ENCODE measurements at regions not wholly inside any gene's neighbourhood (a gene's known extent, or its start where the extent isn't known, plus 50 kb on each side); places are given as distances from the start of the nearest gene placed in this dataset.

DNA sequence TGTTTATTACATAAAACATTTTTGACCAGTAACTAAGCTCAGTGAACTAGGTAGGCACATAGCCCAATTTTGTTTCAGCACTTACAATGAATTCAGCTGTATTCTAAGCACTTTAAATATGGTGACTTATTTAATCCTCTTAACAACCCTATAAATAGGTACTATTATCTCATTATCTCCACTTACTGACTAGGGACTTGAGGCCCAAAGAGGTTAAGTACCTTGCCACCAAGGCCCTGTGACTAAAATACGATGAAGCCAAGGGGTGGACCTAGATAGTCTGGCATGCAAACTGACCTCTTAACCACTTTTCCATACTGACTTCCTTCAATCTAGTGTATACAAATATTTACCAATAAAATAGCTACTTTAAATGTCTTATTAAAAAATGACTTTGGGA lies 266.4 kb downstream of the ZNF608 start:
- DNase-seq (ENCODE audit: low read depth in 1 of 2, low spot score in 1 of 2): no peak
- TF ChIP-seq JUND (IDR thresholded peaks at IDR 0.05; ENCODE audit: low read depth): no peak
- in situ Hi-C loops (cut with HindIII; ENCODE audit: low pct_unique_long_range_greater_than_20kb, low sequenced_read_pairs): no loop called here

DNA sequence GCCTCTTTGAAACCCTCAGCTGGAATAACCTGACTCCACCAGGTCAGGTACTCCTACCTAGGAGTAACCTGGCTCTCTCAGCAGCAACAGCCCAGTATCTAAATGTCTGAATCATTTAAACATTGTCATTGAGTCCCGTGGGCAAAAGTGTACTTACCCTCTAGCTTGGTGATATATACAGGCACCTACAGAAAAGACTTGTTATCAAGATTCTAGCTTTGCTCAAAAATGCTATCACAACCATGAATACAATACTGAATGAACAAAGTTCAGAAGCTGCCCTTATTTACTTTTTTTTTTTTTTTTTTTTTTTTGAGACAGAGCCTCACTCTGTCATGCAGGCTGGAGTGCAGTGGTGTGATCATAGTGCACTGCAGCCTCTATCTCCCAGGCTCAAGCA lies 268.2 kb downstream of the ZNF608 start:
- no peak for DNase-seq (ENCODE audit: low read depth in 1 of 2, low spot score in 1 of 2)
- in situ Hi-C loops (cut with HindIII; ENCODE audit: low pct_unique_long_range_greater_than_20kb, low sequenced_read_pairs): no loop called here

DNA sequence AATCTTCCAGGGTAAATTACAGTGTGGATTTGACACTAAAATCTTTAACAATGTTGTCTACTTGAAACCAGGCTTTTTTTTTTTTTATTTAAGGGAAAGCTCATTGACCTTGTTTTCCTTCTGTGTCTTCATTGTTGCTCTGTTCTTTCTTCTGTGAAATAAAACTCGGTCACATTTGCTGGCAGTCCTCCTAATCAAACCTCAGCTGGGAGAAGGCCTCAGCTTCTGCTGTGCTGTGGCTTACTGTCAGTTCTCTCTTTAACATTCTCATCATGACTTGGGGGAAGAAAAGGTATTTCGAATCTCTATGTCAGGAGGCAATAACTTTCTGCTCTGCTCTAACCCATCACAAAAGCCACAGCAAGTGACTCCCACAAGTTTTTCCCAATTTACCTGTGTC lies 268.9 kb downstream of the ZNF608 start:
- no peak for TF ChIP-seq JUND (IDR thresholded peaks at IDR 0.05; ENCODE audit: low read depth)
- no peak for DNase-seq (ENCODE audit: low read depth in 1 of 2, low spot score in 1 of 2)

More for the DNA sequence above, 268.2 kb downstream of the ZNF608 start:
- TF ChIP-seq JUND (IDR thresholded peaks at IDR 0.05; ENCODE audit: low read depth): no peak

DNA sequence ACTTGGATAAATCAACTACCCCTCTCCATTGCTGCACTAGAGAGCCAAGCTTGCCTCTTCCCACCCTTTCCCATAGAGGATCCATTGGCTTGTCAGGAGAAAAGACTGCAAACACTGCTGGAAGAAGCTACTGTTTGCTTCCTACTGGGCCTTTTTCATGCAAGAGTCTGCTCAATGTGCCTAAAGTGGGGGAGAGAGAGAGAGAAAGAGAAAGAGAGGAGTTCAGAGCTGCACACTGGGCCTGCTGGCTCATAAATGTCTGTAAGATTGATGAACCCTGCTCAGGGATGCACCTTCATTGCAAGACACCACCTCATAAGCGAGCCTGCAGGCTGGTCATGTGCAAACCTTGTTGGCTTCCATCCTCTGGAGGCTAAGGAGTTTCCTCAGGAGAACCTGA lies 269.4 kb downstream of the ZNF608 start:
- in situ Hi-C loops (cut with HindIII; ENCODE audit: low pct_unique_long_range_greater_than_20kb, low sequenced_read_pairs): no loop called here
- DNase-seq (ENCODE audit: low read depth in 1 of 2, low spot score in 1 of 2): no peak
- TF ChIP-seq JUND (IDR thresholded peaks at IDR 0.05; ENCODE audit: low read depth): no peak

More for the DNA sequence above, 268.9 kb downstream of the ZNF608 start:
- in situ Hi-C loops (cut with HindIII; ENCODE audit: low pct_unique_long_range_greater_than_20kb, low sequenced_read_pairs): no loop called here

DNA sequence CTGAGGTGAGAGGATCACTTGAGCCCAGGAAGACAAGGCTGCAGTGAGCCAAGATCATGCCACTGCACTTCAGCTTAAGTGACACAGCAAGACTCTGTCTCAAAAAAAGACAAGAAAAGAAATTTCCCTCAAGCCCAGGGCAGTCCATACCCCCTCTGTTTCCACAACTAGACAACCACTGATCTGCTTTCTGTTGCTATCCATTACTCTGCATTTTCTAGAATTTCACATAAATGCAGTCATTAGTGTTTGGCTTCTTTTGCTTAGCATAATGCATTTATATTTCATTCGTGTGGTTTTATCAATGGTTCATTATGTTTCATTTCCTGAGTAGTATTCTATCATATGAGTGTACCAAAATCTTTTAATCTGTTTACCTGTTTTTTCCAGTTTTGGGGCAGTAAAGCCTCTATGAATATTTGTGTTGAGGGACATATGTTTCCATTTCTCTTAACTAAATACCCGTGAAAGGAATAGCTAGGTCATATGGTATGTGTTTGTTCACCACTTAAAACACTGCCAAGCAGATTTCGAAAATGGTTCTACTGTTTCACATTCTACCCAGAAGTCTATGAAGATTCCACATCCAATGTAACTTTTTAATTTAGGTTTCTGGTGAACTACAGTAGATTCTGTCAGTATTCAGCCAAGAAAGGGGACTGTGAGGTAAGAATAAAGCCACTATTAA lies 271.8 kb downstream of the ZNF608 start:
- in situ Hi-C loops (cut with HindIII; ENCODE audit: low pct_unique_long_range_greater_than_20kb, low sequenced_read_pairs): no loop called here
- TF ChIP-seq JUND (IDR thresholded peaks at IDR 0.05; ENCODE audit: low read depth): no peak
- DNase-seq (ENCODE audit: low read depth in 1 of 2, low spot score in 1 of 2): no peak

DNA sequence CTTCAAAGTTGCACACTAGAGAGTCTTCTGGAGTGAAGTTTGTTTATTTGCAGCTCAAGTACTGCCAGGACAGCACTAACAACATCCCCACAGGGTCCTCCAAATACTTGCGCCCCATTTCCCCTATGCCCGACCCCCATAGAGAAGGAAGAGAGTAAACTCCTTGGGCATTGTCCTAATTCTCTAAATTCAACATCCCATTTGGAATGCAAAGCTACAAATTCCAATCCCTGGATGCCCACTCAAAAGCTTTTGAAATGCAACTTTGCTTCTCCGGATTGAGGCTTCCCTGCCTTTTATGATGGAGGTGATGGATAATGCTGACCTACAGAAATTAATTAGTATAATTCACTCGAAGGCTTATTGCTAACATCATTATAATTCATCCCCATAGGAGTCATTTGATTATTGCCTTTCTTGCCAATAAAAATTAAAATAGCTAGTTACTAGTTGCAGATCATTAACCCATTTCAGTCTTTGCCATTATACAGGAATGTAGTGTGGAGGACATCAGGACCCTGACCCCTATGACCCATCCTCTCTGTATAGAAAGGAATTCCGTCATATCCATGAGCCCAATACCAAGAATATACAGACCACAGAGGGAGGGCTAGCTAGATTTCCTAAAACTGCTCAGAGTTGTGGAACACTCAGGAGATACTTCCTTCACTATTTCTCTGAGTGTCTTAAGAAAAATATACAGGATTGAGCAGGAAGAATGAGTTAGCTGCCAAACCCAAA lies 277.6 kb downstream of the ZNF608 start:
- DNase-seq (ENCODE audit: low read depth in 1 of 2, low spot score in 1 of 2): no peak
- in situ Hi-C loops (cut with HindIII; ENCODE audit: low pct_unique_long_range_greater_than_20kb, low sequenced_read_pairs): no loop called here
- TF ChIP-seq JUND (IDR thresholded peaks at IDR 0.05; ENCODE audit: low read depth): no peak

DNA sequence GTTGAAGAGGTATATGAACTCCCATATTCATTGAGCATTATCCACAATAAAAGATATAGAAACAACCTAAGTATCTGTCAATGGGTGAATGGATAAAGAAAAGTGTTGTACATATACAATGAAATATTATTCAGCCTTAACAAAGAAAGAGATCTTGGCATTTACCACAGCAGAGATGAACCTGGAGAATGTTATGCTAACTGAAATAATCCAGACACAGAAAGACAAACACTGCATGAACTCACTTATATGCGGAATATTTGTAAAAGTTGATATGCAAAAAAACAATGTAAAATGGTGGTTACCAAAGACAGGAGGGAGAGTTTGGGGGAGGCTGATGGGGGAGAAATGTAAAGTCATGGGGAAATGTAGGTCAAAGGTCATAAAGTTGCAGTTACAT lies 278.7 kb downstream of the ZNF608 start:
- in situ Hi-C loops (cut with HindIII; ENCODE audit: low pct_unique_long_range_greater_than_20kb, low sequenced_read_pairs): no loop called here

DNA sequence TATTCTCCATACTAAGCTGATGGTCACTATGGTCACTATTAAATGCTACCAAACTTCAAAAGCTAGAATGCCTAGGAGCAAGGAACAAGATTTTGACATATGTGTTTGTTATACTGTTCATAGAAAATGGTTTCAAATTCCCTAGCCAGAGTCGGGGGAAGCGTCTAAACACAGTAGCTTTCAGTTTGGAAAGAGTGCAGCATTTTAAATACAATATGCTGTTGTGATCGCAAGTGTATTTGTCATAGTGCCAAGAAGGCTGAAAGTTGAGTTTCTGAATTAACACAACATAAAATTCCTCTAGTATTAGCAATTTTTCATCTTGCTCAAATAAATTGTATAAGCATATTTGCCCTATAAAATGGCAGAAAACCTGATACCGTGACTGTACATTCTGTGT lies 280.4 kb downstream of the ZNF608 start:
- no peak for TF ChIP-seq JUND (IDR thresholded peaks at IDR 0.05; ENCODE audit: low read depth)
- no peak for DNase-seq (ENCODE audit: low read depth in 1 of 2, low spot score in 1 of 2)
- in situ Hi-C loops (cut with HindIII; ENCODE audit: low pct_unique_long_range_greater_than_20kb, low sequenced_read_pairs): no loop called here

More for the DNA sequence above, 278.7 kb downstream of the ZNF608 start:
- TF ChIP-seq JUND (IDR thresholded peaks at IDR 0.05; ENCODE audit: low read depth): no peak
- DNase-seq (ENCODE audit: low read depth in 1 of 2, low spot score in 1 of 2): no peak

DNA sequence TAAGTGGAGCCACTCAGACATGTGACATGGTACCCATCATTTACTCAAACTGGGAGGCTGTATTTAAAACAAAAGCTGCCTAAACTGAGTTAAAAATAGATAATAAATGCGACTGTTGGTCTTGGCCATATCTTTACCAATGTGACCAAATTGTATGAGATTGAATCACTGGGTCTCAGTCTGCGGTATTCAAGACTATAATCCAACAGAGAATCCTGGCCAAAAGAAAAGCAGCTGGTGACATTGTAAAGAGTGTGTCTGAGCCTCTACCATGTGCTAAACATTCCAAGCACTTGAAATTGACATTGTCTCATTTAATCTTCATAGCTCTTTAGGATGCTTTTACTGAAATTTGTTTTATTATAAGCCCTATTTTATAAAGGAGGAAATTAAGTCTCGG lies 282.6 kb downstream of the ZNF608 start:
- no peak for DNase-seq (ENCODE audit: low read depth in 1 of 2, low spot score in 1 of 2)
- in situ Hi-C loops (cut with HindIII; ENCODE audit: low pct_unique_long_range_greater_than_20kb, low sequenced_read_pairs): no loop called here
- no peak for TF ChIP-seq JUND (IDR thresholded peaks at IDR 0.05; ENCODE audit: low read depth)

DNA sequence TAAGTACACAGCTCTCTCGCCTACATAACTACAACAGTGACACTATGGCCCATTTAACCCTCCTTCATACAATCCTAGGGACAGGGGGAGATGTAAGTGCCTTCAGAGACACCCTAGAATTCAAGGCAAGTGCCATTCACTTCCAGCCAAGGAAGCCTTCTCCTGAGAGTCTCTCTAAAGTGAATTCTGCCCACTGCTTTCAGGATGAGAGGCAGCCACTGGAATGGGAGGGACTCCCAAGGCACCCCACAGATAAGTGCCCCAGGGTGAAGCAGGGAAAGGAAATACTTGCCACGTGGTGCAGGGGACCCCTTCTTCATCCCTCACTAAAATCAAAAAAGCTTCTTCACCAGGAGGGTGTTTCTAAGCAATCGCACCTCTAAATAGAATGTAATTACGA lies 283.7 kb downstream of the ZNF608 start:
- in situ Hi-C loops (cut with HindIII; ENCODE audit: low pct_unique_long_range_greater_than_20kb, low sequenced_read_pairs): no loop called here
- DNase-seq (ENCODE audit: low read depth in 1 of 2, low spot score in 1 of 2): no peak
- no peak for TF ChIP-seq JUND (IDR thresholded peaks at IDR 0.05; ENCODE audit: low read depth)

DNA sequence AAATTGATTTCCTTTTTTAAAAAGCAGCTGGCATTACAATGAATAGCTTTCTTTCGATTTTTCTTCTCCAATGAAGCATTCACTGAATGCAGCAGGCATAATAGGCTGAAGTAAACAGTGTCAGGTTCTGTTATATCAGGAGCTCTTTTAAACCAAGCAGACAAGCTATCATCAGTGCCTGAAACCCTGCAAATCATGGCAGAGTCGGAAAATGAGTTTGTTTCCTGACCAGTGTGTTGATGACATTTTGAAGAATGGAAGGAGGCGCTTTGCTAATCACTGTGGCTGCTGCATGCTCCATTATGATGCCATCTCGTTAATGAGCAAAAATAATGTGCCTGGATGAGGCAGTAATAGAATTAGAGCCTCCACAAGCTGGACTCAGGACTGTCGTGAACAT lies 284.5 kb downstream of the ZNF608 start:
- in situ Hi-C loops (cut with HindIII; ENCODE audit: low pct_unique_long_range_greater_than_20kb, low sequenced_read_pairs): no loop called here
- no peak for TF ChIP-seq JUND (IDR thresholded peaks at IDR 0.05; ENCODE audit: low read depth)
- no peak for DNase-seq (ENCODE audit: low read depth in 1 of 2, low spot score in 1 of 2)

DNA sequence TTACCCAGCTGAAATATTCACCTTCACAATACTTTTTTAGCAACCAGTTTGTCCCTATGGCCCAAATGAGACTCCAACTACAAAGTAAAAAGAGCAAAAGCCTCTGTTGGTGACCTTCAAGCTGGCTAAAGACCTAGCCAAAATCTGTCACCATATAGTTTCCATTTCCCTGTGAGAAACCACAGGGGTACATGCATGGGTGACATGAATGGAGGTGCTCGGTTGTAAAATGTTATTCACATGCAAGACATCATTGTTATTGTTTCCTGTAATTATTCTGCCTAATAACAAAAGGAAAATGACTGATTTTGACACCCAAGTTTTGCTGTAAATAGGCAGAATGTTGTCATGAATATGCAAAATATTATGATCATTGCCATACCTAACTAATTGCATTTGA lies 285.3 kb downstream of the ZNF608 start:
- TF ChIP-seq JUND (IDR thresholded peaks at IDR 0.05; ENCODE audit: low read depth): no peak
- in situ Hi-C loops (cut with HindIII; ENCODE audit: low pct_unique_long_range_greater_than_20kb, low sequenced_read_pairs): no loop called here
- no peak for DNase-seq (ENCODE audit: low read depth in 1 of 2, low spot score in 1 of 2)

DNA sequence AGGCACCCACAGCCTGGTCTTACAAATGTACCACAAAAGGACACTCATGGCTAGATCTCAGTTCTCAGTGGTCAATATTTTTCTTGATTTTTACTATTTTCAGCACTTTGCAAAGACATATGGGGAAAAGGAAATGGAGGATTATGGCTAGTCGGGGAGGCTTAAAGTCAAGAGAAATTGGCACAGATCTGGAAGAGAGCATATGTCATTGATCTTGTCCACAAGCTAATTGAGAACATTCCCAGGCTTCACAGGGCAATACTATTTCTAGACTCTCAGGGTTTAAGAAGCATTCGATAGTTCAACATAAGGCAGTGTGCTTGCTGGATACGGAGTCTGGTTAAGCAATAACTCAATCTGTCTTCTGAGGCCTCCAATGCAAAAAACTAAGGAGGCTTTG lies 285.8 kb downstream of the ZNF608 start:
- in situ Hi-C loops (cut with HindIII; ENCODE audit: low pct_unique_long_range_greater_than_20kb, low sequenced_read_pairs): no loop called here
- TF ChIP-seq JUND (IDR thresholded peaks at IDR 0.05; ENCODE audit: low read depth): no peak
- DNase-seq (ENCODE audit: low read depth in 1 of 2, low spot score in 1 of 2): no peak

All from T47D (cell line).